ENCODE measurements at regions not wholly inside any gene's neighbourhood (a gene's known extent, or its start where the extent isn't known, plus 50 kb on each side); places are given as distances from the start of the nearest gene placed in this dataset.

- Mint-ChIP-seq H3K27me3 (ENCODE audit: insufficient read depth) (no peaks in the 10 kb centered on the region; the same call in 1 of the 2 replicates), H3K4me1 (ENCODE audit: low read depth) (no peaks in the 10 kb centered on the region), H3K27ac (no peak overlapping the region), H3K36me3 (ENCODE audit: low read depth) (no peaks in the 10 kb centered on the region), H3K9me3 (peaks cover 17% of the 10 kb centered on the region), H3K4me3 (no peak overlapping the region)
- TF ChIP-seq CTCF (IDR thresholded peaks at IDR 0.05) = no peak
- DNase-seq = no peak
Measured at GRCh38 chr2:167322795-167323194, 434.5 kb downstream of the XIRP2 start.

DNA sequence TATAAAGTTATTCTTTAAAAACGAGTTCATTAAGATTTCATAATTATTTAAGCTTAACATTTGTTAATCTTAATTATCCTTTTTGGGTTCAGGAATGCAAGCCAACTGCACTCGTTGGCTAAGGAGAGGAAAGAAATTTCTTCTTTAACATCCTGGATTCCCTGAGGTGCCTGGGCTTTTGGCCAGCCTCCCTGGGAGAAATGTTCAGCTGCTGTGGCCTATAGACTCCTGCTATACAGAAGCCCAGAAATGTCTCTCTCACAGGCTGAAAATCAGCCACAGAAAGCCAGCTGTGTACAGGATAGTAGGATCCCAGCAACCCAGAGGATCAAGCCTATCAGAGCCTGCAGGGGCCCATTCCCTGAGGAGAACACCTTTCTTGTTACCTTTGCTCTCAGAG is 430.3 kb downstream of the XIRP2 start:
- H3K36me3 Mint-ChIP-seq (ENCODE audit: low read depth) = no peaks in the 10 kb centered on the region
- no peaks in the 10 kb centered on the region for H3K27me3 Mint-ChIP-seq (ENCODE audit: insufficient read depth)
- no peak overlapping the region for H3K4me3 Mint-ChIP-seq
- H3K9me3 Mint-ChIP-seq = peaks cover 4% of the 10 kb centered on the region; the same call in 1 of the 2 replicates
- no peaks in the 10 kb centered on the region for H3K4me1 Mint-ChIP-seq (ENCODE audit: low read depth)
- no peak overlapping the region for H3K27ac Mint-ChIP-seq
- TF ChIP-seq CTCF (IDR thresholded peaks at IDR 0.05) = no peak
- no peak for DNase-seq

DNA sequence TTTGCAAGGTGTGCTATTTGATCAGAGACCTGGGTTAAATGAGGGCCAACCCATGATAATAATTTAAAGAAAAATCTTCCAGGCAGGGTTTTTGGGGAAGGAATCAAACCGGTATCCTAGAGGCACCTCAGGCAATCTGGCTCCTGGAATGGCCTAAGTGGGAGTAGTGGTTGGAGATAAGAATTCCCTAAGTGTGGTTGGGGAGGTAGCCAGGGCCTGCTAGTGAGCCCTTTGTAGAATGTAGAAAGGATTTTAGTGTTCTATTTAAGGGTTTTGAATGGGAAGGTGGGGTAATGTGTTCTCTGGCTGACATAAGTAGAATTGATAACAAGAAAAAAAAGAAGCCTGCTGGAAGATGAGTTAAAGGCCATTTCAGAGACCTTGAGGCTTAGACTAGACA is 422.2 kb downstream of the XIRP2 start:
- no peaks in the 10 kb centered on the region for H3K27me3 Mint-ChIP-seq (ENCODE audit: insufficient read depth)
- no peaks in the 10 kb centered on the region for H3K4me1 Mint-ChIP-seq (ENCODE audit: low read depth)
- DNase-seq = no peak
- H3K4me3 Mint-ChIP-seq = no peak overlapping the region
- no peaks in the 10 kb centered on the region for H3K36me3 Mint-ChIP-seq (ENCODE audit: low read depth)
- no peaks in the 10 kb centered on the region for H3K9me3 Mint-ChIP-seq
- no peak for TF ChIP-seq CTCF (IDR thresholded peaks at IDR 0.05)
- H3K27ac Mint-ChIP-seq = no peak overlapping the region

Measured in HFFc6 (cell line).